ENCODE measurements at regions not wholly inside any gene's neighbourhood (a gene's known extent, or its start where the extent isn't known, plus 50 kb on each side); places are given as distances from the start of the nearest gene placed in this dataset.
"Not testable (repeated sequence)": the region's sequence is repeated elsewhere in the genome, so short reads cannot be mapped to it uniquely, and the experiment has no call there.

DNA sequence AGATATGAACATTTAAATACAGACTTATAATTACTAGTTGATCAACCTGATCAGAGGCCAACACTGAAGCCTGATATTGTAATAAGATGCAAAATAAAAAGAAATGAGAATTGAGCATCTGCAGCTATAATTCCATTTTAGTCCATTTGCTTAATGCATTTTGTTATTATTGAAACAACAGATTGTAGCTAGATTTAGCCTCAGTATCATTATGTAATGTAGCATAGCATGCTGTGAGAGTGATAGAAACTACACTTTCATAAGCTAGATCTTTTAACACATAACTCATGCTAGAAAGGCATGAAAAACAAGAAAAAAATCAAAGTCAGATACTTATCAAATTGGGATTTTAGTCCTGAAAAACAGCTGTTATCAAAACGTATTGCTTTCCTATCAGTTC is 292.7 kb upstream of the ADARB2 start:
- H3K4me3 ChIP-seq: no peak overlapping the region
- H3K4me1 ChIP-seq (ENCODE audit: low read depth): no peaks in the 10 kb centered on the region
- DNase-seq (no peak), ATAC-seq (no peak)
- H3K36me3 ChIP-seq (ENCODE audit: low read depth): no peaks in the 10 kb centered on the region
- TF ChIP-seq, protein P1, sequence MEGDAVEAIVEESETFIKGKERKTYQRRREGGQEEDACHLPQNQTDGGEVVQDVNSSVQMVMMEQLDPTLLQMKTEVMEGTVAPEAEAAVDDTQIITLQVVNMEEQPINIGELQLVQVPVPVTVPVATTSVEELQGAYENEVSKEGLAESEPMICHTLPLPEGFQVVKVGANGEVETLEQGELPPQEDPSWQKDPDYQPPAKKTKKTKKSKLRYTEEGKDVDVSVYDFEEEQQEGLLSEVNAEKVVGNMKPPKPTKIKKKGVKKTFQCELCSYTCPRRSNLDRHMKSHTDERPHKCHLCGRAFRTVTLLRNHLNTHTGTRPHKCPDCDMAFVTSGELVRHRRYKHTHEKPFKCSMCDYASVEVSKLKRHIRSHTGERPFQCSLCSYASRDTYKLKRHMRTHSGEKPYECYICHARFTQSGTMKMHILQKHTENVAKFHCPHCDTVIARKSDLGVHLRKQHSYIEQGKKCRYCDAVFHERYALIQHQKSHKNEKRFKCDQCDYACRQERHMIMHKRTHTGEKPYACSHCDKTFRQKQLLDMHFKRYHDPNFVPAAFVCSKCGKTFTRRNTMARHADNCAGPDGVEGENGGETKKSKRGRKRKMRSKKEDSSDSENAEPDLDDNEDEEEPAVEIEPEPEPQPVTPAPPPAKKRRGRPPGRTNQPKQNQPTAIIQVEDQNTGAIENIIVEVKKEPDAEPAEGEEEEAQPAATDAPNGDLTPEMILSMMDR (IDR thresholded peaks at IDR 0.05): no peak
- peaks cover 35% of the 10 kb centered on the region for H3K9me3 ChIP-seq
- intact Hi-C loops (cut with DNase I, micrococcal nuclease): no loop called here

DNA sequence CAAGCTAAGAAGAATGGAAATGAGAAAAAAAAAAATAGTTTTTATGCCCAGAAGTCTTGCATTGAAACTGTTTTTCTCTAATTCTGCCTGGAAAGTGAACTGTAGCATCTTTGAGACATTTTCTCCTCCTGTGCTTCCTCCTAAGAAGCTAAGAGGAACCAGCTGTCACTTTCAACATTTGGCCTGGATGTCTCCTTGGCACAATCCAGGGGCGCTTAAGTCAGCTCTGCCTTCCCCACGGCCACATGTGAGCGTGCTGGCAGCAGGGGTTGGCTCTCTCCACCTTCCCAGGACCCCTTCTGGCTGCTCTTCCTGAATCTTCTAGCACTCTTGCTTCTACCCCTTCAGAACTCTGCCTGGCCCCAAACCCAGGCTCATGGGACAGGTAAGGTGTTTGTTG is 289.6 kb upstream of the ADARB2 start:
- TF ChIP-seq, protein P1 (IDR thresholded peaks at IDR 0.05): no peak
- Histone ChIP-seq H3K4me3 (no peak overlapping the region), H3K9me3 (peaks cover 28% of the 10 kb centered on the region), H3K4me1 (ENCODE audit: low read depth) (no peaks in the 10 kb centered on the region), H3K36me3 (ENCODE audit: low read depth) (no peaks in the 10 kb centered on the region)
- no peak for DNase-seq
- no peak for ATAC-seq
- intact Hi-C loops (cut with DNase I, micrococcal nuclease): no loop called here

DNA sequence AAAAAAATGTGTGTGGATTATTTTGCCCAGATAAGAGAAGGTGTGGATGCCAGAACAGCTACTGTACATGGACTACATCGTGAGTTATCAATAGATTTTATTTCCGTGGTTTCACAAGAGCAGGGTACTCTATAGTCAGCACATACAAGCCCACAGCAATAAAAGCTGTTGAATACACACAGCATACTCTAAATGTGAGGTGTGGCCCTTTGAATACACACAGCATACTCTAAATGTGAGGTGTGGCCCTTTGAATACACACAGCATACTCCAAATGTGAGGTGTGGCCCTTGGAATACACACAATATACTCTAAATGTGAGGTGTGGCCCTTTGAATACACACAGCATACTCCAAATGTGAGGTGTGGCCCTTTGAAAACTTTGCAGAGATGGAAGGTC is 287.4 kb upstream of the ADARB2 start:
- ATAC-seq; H3K36me3 ChIP-seq (ENCODE audit: low read depth); DNase-seq; H3K4me1 ChIP-seq (ENCODE audit: low read depth); intact Hi-C loops (cut with DNase I, micrococcal nuclease); H3K4me3 ChIP-seq: not testable (repeated sequence)
- H3K9me3 ChIP-seq: peaks cover 34% of the 10 kb centered on the region

DNA sequence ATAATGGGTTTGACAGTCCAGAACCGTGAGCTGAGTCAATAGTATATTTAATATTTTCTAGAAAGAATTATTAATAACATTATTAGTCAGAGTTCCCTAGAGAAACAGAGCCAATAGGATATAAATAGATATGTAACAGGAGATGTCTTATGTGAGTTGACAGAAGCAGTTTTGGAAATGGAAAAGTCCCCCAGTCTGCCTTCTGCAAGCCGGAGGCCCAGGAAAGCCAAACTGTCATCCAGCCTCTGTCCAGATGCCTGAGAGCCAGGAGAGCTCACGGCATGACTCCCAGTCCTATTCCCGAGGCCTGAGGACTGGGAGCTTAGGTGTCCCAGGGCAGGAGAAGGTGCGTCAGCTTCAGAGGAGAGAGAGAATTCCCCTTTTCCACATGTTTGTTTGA is 286.4 kb upstream of the ADARB2 start:
- Histone ChIP-seq H3K9me3 (peaks cover 38% of the 10 kb centered on the region), H3K36me3 (ENCODE audit: low read depth) (no peaks in the 10 kb centered on the region), H3K4me3 (no peak overlapping the region), H3K4me1 (ENCODE audit: low read depth) (no peaks in the 10 kb centered on the region)
- intact Hi-C loops (cut with DNase I, micrococcal nuclease): no loop called here
- ATAC-seq (no peak), DNase-seq (no peak)
- TF ChIP-seq, protein P1 (IDR thresholded peaks at IDR 0.05): no peak

DNA sequence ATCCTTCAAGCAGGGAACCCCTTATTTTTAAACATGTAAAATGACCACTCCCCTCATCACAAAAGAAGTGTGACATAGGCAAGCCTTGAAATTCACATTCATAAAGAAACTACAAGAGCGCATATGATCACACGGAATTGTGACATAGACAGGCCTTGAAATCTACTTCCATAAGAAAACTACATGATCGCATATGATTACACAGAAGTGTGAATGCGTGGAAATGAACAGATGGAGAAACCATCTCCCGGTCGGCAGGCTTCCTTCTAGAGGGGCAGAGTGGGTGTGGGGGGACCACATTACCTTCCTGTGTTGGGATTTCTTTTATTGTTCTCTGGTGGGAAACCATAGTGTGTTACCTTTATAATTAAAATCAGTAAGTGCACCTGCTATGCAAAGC is 285.1 kb upstream of the ADARB2 start:
- Histone ChIP-seq H3K4me3 (no peak overlapping the region), H3K4me1 (ENCODE audit: low read depth) (no peaks in the 10 kb centered on the region), H3K9me3 (peaks cover 39% of the 10 kb centered on the region), H3K36me3 (ENCODE audit: low read depth) (no peaks in the 10 kb centered on the region)
- TF ChIP-seq, protein P1 (IDR thresholded peaks at IDR 0.05): no peak
- DNase-seq: no peak
- intact Hi-C loops (cut with DNase I, micrococcal nuclease): no loop called here
- no peak for ATAC-seq

DNA sequence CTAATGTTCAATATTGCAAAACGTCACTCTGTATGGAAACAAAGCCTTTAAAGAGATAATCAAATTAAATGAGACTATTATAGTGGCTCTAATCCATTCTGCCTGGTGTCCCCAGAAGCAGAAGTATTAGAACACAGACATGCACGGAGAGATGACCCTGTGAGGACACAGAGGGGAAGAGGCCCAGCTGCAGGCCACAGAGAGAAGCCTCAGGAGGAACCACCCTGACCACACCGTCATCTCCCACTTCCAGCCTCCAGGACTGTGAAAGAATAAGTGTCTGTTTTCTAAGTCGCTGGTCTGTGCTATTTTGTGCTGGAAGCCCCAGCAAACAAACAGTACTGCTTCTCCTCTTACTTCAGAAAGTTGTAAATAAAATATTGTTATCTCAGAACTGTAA is 283.5 kb upstream of the ADARB2 start:
- TF ChIP-seq, protein P1 (IDR thresholded peaks at IDR 0.05): no peak
- intact Hi-C loops (cut with DNase I, micrococcal nuclease): no loop called here
- Histone ChIP-seq H3K4me3 (no peak overlapping the region), H3K9me3 (peaks cover 31% of the 10 kb centered on the region), H3K4me1 (ENCODE audit: low read depth) (no peaks in the 10 kb centered on the region), H3K36me3 (ENCODE audit: low read depth) (no peaks in the 10 kb centered on the region)
- ATAC-seq: no peak
- peak in 1 of 3 donors; percentile 16 for DNase-seq

Data from mucosa of descending colon (tissue), 3 donors.